ENCODE measurements at regions not wholly inside any gene's neighbourhood (a gene's known extent, or its start where the extent isn't known, plus 50 kb on each side); places are given as distances from the start of the nearest gene placed in this dataset.

DNA sequence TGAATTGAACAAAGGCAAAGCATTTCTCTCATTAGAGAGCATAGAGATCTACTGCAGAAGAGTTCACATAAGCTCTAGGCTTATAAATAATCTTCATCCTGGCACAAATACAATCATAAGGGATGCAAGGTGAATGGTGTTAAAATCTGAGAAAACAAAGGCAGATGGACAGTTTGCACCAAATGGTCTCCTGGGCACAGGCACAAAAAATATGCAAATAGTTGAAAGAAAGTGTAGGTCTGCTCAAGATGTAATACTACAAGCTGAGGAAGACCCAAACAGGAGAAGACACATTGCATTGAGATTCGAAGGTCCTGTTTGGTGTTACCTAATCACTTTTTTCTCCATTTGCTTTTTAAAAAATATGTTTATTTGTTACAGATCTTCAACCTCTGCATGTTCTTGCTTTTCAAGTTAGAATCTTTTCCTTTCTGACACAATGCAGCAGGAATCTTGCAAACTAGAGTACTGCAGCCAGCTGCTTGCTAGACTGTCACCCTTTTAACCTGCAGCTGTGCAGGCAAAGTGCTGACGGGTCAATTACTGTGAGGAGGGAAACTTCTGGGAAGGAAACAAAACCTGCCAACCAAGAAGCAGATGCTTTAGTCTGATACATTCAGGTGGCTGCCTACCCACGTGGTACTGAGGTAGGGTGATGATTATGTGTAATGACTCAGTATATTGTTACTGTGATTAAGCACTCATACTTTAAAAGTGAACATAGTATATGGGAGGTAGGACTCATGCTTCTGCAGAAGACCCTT lies 1048.6 kb upstream of the SEMA6A start:
- DNase-seq (ENCODE audit: low spot score) = no peak
- Histone ChIP-seq H4K20me1 (ENCODE audit: insufficient read depth, low read length) (no peaks in the 10 kb centered on the region), H3K4me2 (ENCODE audit: low read length) (no peak overlapping the region), H3K9me3 (ENCODE audit: low read length) (no peaks in the 10 kb centered on the region), H3K36me3 (ENCODE audit: insufficient read depth, low read length) (no peaks in the 10 kb centered on the region), H3K9me2 (ENCODE audit: insufficient read depth, low read length) (no peaks in the 10 kb centered on the region), H3K4me3 (ENCODE audit: low read depth, low read length, poor library complexity, severe bottlenecking) (no peak overlapping the region), H3K79me2 (ENCODE audit: insufficient read depth, low read depth, low read length) (no peaks in the 10 kb centered on the region), H2AFZ (ENCODE audit: low read length) (no peak overlapping the region), H3K4me1 (ENCODE audit: insufficient read depth, low read length, poor library complexity, severe bottlenecking) (no peaks in the 10 kb centered on the region), H3K27ac (ENCODE audit: low read depth, low read length, poor library complexity, severe bottlenecking) (no peak overlapping the region)
- ChIA-PET POLR2A (no interaction called here), CTCF (ENCODE audit: unreplicated experiment) (no interaction called here)
- no peak for TF ChIP-seq CTCF (conservative IDR thresholded peaks at IDR 0.05; ENCODE audit: low read length)
- no peak for TF ChIP-seq EZH2phosphoT487 (IDR thresholded peaks at IDR 0.05; ENCODE audit: borderline replicate concordance, low read depth, low read length)
- intact Hi-C loops (cut with micrococcal nuclease; ENCODE audit: unreplicated experiment) = no loop called here
- BruUV-seq (replicated peaks) = no TSS peak

GRCh38 chr5:117621921-117622320 lies 1047.3 kb upstream of the SEMA6A start:
- no peak overlapping the region for H3K4me3 ChIP-seq (ENCODE audit: low read depth, low read length, poor library complexity, severe bottlenecking)
- H3K4me2 ChIP-seq (ENCODE audit: low read length) = no peak overlapping the region
- H4K20me1 ChIP-seq (ENCODE audit: insufficient read depth, low read length) = no peaks in the 10 kb centered on the region
- no peak overlapping the region for H2AFZ ChIP-seq (ENCODE audit: low read length)
- TF ChIP-seq CTCF (conservative IDR thresholded peaks at IDR 0.05; ENCODE audit: low read length) (no peak), EZH2phosphoT487 (IDR thresholded peaks at IDR 0.05; ENCODE audit: borderline replicate concordance, low read depth, low read length) (no peak)
- no peaks in the 10 kb centered on the region for H3K4me1 ChIP-seq (ENCODE audit: insufficient read depth, low read length, poor library complexity, severe bottlenecking)
- DNase-seq (ENCODE audit: low spot score) = no peak
- intact Hi-C loops (cut with micrococcal nuclease; ENCODE audit: unreplicated experiment) = no loop called here
- H3K79me2 ChIP-seq (ENCODE audit: insufficient read depth, low read depth, low read length) = no peaks in the 10 kb centered on the region
- no peak overlapping the region for H3K27ac ChIP-seq (ENCODE audit: low read depth, low read length, poor library complexity, severe bottlenecking)
- no TSS peak for BruUV-seq (replicated peaks)
- ChIA-PET POLR2A (no interaction called here), CTCF (ENCODE audit: unreplicated experiment) (no interaction called here)
- no peaks in the 10 kb centered on the region; the same call in 1 of the 2 replicates for H3K9me2 ChIP-seq (ENCODE audit: insufficient read depth, low read length)
- no peaks in the 10 kb centered on the region for H3K36me3 ChIP-seq (ENCODE audit: insufficient read depth, low read length)
- no peaks in the 10 kb centered on the region for H3K9me3 ChIP-seq (ENCODE audit: low read length)

DNA sequence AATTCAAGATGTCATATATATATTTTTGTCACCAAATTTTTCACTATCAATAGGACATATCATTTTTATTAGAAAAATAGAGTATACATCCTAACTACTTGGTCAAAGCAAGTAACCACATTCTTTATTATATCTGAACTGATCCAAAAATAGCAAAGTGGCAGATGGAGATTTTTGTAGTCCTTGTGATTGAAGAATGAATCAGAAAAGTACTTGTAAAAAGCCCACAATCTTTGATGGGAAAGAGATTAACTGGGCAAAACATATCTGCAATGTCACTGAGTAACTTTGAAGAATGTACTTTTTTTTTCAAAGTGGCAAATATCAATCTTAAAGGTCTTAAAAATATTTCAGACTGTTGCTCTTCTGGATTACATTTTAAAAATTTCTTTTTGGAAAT lies 1040.6 kb upstream of the SEMA6A start:
- no peaks in the 10 kb centered on the region; the same call in 1 of the 2 replicates for H3K9me2 ChIP-seq (ENCODE audit: insufficient read depth, low read length)
- no peaks in the 10 kb centered on the region for H3K9me3 ChIP-seq (ENCODE audit: low read length)
- POLR2A ChIA-PET = interaction anchor here (1.5 kb wide), 1 partner anchor 11 kb away, joined by 7 read pairs; no protein-coding TSS in a partner anchor
- no peak overlapping the region for H2AFZ ChIP-seq (ENCODE audit: low read length)
- no peak overlapping the region for H3K4me3 ChIP-seq (ENCODE audit: low read depth, low read length, poor library complexity, severe bottlenecking)
- H3K4me1 ChIP-seq (ENCODE audit: insufficient read depth, low read length, poor library complexity, severe bottlenecking) = no peaks in the 10 kb centered on the region
- TF ChIP-seq EZH2phosphoT487 (IDR thresholded peaks at IDR 0.05; ENCODE audit: borderline replicate concordance, low read depth, low read length) (no peak), CTCF (conservative IDR thresholded peaks at IDR 0.05; ENCODE audit: low read length) (no peak)
- no TSS peak for BruUV-seq (replicated peaks)
- no peaks in the 10 kb centered on the region for H3K79me2 ChIP-seq (ENCODE audit: insufficient read depth, low read depth, low read length)
- no peaks in the 10 kb centered on the region for H3K36me3 ChIP-seq (ENCODE audit: insufficient read depth, low read length)
- DNase-seq (ENCODE audit: low spot score) = no peak
- intact Hi-C loops (cut with micrococcal nuclease; ENCODE audit: unreplicated experiment) = no loop called here
- H3K27ac ChIP-seq (ENCODE audit: low read depth, low read length, poor library complexity, severe bottlenecking) = no peak overlapping the region
- CTCF ChIA-PET (ENCODE audit: unreplicated experiment) = no interaction called here
- no peaks in the 10 kb centered on the region for H4K20me1 ChIP-seq (ENCODE audit: insufficient read depth, low read length)
- H3K4me2 ChIP-seq (ENCODE audit: low read length) = no peak overlapping the region
